A673 (cell line): ENCODE measurements at regions not wholly inside any gene's neighbourhood (a gene's known extent, or its start where the extent isn't known, plus 50 kb on each side); places are given as distances from the start of the nearest gene placed in this dataset.

Experiments used
- EZH2 ChIP-seq: fragments of 200-600 bp; sonication (generic); IDR thresholded peaks from 2 replicates; pipeline ENCODE4 v1.6.1; 2017; ENCODE audit warnings: borderline replicate concordance, low read depth, mild to moderate bottlenecking, mixed read lengths, antibody characterized with exemption, low read length; ENCODE audit not compliant: poor library complexity, severe bottlenecking
- TF ChIP-seq, protein P1 (sequence below): fragments of 300-800, 200-600 bp; sonication (generic); conservative IDR thresholded peaks from 2 replicates; pipeline ENCODE4 v1.5.1; 2017; ENCODE audit warnings: low read depth, mild to moderate bottlenecking, antibody characterized with exemption, low read length, moderate library complexity, mixed read lengths

- TF ChIP-seq, protein P1, sequence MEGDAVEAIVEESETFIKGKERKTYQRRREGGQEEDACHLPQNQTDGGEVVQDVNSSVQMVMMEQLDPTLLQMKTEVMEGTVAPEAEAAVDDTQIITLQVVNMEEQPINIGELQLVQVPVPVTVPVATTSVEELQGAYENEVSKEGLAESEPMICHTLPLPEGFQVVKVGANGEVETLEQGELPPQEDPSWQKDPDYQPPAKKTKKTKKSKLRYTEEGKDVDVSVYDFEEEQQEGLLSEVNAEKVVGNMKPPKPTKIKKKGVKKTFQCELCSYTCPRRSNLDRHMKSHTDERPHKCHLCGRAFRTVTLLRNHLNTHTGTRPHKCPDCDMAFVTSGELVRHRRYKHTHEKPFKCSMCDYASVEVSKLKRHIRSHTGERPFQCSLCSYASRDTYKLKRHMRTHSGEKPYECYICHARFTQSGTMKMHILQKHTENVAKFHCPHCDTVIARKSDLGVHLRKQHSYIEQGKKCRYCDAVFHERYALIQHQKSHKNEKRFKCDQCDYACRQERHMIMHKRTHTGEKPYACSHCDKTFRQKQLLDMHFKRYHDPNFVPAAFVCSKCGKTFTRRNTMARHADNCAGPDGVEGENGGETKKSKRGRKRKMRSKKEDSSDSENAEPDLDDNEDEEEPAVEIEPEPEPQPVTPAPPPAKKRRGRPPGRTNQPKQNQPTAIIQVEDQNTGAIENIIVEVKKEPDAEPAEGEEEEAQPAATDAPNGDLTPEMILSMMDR: no peak
- no peak for TF ChIP-seq EZH2
These were observed 385.9 kb upstream of the JAG1 start for GRCh38 chr20:11059659-11060058.
